Central memory CD8-positive, alpha-beta T cell (primary cell): ENCODE measurements at regions not wholly inside any gene's neighbourhood (a gene's known extent, or its start where the extent isn't known, plus 50 kb on each side); places are given as distances from the start of the nearest gene placed in this dataset.

Source experiments
- ATAC-seq: fragments of 150-1000 bp; cut with Tn5 transposase; replicated peaks from 2 replicates; pipeline ENCODE4 v1.10.0; 2022; ENCODE audit warnings: mild to moderate bottlenecking, moderate FRiP score, moderate number of reproducible peaks; ENCODE audit not compliant: poor library complexity, severe bottlenecking; ENCODE audit errors: extremely low read depth
- DNase-seq, 2 donors: peaks; one replicate each; pipeline ENCODE4 v3.0.0; 2021; ENCODE audit warnings: low spot score in 2 of 2
- H3K27ac Mint-ChIP-seq: one replicate; pipeline ENCODE4 v1.8.0; 2022; ENCODE audit warnings: low read depth, mild to moderate bottlenecking, moderate library complexity, mixed read lengths
- H3K27me3 Mint-ChIP-seq: one replicate; pipeline ENCODE4 v1.8.0; 2022; ENCODE audit warnings: mixed read lengths
- H3K36me3 Mint-ChIP-seq: one replicate; pipeline ENCODE4 v1.8.0; 2022; ENCODE audit warnings: mild to moderate bottlenecking, moderate library complexity, mixed read lengths; ENCODE audit not compliant: insufficient read depth
- H3K4me1 Mint-ChIP-seq: one replicate; pipeline ENCODE4 v1.8.0; 2022; ENCODE audit warnings: mixed read lengths
- H3K4me3 Mint-ChIP-seq: one replicate; pipeline ENCODE4 v1.8.0; 2022; ENCODE audit warnings: mild to moderate bottlenecking, moderate library complexity, mixed read lengths
- H3K9me3 Mint-ChIP-seq: one replicate; pipeline ENCODE4 v1.8.0; 2022; ENCODE audit warnings: mixed read lengths

DNA sequence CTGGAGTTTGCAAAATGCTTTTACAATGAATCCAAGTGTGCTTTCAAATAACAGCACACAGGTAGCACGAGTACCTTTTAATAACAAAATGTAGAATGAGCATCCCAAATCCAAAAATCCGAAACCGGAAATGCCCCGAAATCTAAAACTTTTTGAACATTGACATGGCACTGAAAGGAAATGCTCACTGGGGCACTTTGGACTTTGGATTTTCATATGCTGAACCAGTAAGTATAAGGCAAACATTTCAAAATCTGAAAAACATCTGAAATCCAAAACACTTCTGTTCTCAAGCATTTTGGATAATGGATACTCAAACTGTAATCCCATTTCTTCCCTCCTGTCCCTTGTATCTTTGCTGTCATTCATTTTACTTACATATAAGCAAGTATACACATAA lies 50.1 kb downstream of the GCNT4 start:
- Mint-ChIP-seq H3K27ac (no peak overlapping the region), H3K4me3 (no peak overlapping the region), H3K4me1 (peaks cover 4% of the 10 kb centered on the region), H3K27me3 (no peaks in the 10 kb centered on the region), H3K9me3 (peaks cover 7% of the 10 kb centered on the region), H3K36me3 (no peaks in the 10 kb centered on the region)
- no peak for DNase-seq
- ATAC-seq = no peak

DNA sequence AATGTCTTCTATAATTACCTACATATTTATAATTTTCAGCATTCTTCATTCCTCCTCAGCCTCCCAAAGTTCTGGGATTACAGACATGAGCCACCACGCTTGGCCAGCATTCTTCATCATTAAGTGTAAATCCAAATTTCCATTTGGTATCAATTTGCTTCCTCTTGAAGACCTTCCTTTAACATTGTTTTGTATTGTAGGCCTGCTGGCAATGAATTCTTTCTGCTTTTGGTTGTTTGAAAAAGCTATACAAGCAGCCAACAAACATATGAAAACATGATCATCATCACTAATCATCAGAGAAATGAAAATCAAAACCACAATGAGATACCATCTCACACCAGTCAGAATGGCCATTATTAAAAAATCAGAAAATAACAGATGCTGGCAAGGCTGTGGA lies 56.4 kb downstream of the GCNT4 start:
- no peak overlapping the region for H3K27ac Mint-ChIP-seq
- no peak for DNase-seq
- H3K27me3 Mint-ChIP-seq = no peaks in the 10 kb centered on the region
- no peaks in the 10 kb centered on the region for H3K4me1 Mint-ChIP-seq
- no peak overlapping the region for H3K4me3 Mint-ChIP-seq
- no peaks in the 10 kb centered on the region for H3K36me3 Mint-ChIP-seq
- H3K9me3 Mint-ChIP-seq = peaks cover 4% of the 10 kb centered on the region
- no peak for ATAC-seq

DNA sequence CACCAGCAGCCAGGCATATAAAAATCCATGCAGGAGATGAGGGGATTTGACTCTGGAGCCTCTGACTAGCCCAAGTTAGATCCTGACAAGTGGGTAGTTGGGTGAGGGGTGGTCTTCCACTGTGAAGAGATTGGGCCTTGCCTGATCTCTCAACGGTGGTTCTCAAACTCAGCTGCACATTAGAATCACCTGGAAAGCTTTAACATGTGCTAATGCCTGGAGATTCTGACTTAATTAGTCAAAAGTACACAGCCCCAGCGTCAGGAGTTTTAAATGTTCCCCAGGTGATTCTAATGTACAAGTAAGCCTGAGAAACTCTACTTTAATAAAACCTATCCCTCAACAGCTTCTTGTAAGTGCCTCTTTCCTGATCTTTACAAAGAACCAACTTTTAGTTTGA lies 57.5 kb downstream of the GCNT4 start:
- Mint-ChIP-seq H3K4me3 (no peak overlapping the region), H3K27ac (no peak overlapping the region), H3K4me1 (no peaks in the 10 kb centered on the region), H3K36me3 (no peaks in the 10 kb centered on the region), H3K27me3 (no peaks in the 10 kb centered on the region), H3K9me3 (peaks cover 4% of the 10 kb centered on the region)
- DNase-seq (no peak), ATAC-seq (no peak)

DNA sequence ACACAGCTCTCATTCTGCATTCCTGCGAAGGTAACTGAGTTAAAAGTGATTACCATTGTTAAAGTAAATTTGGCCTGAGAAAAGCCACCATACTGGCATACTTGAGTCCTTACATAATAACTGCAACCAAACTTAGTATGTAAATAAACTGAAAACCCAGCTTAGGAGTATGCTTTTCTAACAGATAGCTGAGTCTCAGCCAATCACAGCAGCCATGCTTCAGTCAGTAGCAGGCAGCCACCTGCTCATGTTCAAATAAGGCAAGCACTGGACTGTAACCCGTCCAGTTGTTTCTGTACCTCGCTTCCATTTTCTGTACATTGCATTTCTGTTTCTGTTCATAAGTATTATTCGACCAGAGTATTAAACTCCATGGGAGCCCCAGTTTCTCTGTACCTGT lies 58.6 kb downstream of the GCNT4 start:
- Mint-ChIP-seq H3K27ac (no peak overlapping the region), H3K4me1 (no peaks in the 10 kb centered on the region), H3K36me3 (no peaks in the 10 kb centered on the region), H3K27me3 (no peaks in the 10 kb centered on the region), H3K9me3 (peaks cover 4% of the 10 kb centered on the region), H3K4me3 (no peak overlapping the region)
- ATAC-seq = no peak
- no peak for DNase-seq

DNA sequence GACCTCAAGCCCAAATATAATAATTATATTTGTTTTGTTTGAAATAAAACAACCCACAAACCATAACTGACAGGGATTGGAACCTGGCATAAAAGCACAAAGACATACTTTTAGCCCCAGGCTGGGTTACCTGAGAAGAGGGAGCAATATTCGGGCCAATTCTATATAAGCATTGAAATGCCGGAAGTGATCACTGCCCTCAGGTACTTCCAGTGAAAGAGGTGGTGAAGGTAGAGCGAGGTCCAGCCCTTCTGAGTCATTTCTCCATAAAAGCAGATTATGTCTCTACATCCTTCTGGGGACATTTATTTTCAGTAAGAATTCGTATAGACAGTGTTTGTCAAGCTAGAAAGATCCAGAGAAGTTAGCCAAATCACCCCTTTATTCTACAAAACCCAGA lies 59.6 kb downstream of the GCNT4 start:
- no peaks in the 10 kb centered on the region for H3K36me3 Mint-ChIP-seq
- no peak for DNase-seq
- no peaks in the 10 kb centered on the region for H3K27me3 Mint-ChIP-seq
- peaks cover 12% of the 10 kb centered on the region for H3K9me3 Mint-ChIP-seq
- H3K4me1 Mint-ChIP-seq = peaks cover 7% of the 10 kb centered on the region
- ATAC-seq = no peak
- H3K27ac Mint-ChIP-seq = no peak overlapping the region
- no peak overlapping the region for H3K4me3 Mint-ChIP-seq

DNA sequence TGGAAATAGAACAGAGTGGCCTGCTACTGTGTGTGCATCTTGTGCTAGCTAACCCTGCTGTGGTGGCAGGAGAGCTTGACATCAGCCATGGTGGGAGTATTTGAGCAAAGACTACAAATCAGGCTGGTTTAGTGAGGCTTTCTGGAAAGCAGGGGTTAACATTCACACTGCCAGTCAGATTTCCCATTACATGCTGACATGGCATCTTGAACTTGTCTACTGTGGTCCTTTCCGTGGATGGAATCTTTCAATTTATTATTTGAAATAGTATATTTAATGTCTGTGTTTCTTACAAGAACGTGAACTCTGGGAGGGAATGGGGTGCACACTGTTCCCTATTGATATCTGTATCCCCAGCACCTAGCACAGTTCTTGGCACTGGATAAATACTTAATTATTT lies 60.8 kb downstream of the GCNT4 start:
- Mint-ChIP-seq H3K4me3 (no peak overlapping the region), H3K9me3 (peaks cover 8% of the 10 kb centered on the region), H3K4me1 (peaks cover 7% of the 10 kb centered on the region), H3K27ac (no peak overlapping the region), H3K27me3 (no peaks in the 10 kb centered on the region), H3K36me3 (no peaks in the 10 kb centered on the region)
- ATAC-seq = no peak
- no peak for DNase-seq

DNA sequence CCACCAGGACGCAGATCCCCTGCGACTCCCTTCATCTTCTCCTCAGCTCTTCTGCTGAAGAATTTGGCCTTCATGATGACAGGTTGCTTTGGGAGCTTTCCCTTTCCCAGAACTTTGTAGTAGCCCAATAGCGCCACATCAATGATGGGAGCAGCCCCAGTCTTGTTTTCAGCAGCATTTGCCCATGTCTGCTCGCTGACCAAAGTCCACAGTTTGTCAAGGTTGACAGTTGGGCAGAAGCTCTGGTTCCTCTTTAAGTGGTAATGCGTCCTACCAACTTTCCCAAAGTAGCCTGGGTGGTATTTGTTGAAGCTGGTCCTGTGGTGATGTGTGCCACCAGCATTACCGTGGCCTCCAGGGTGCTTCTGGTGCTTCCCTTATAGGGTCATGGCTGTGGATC lies 62.2 kb downstream of the GCNT4 start:
- Mint-ChIP-seq H3K27ac (no peak overlapping the region), H3K4me1 (peaks cover 7% of the 10 kb centered on the region), H3K36me3 (no peaks in the 10 kb centered on the region), H3K27me3 (no peaks in the 10 kb centered on the region), H3K9me3 (peaks cover 8% of the 10 kb centered on the region), H3K4me3 (no peak overlapping the region)
- ATAC-seq = no peak
- DNase-seq = no peak

DNA sequence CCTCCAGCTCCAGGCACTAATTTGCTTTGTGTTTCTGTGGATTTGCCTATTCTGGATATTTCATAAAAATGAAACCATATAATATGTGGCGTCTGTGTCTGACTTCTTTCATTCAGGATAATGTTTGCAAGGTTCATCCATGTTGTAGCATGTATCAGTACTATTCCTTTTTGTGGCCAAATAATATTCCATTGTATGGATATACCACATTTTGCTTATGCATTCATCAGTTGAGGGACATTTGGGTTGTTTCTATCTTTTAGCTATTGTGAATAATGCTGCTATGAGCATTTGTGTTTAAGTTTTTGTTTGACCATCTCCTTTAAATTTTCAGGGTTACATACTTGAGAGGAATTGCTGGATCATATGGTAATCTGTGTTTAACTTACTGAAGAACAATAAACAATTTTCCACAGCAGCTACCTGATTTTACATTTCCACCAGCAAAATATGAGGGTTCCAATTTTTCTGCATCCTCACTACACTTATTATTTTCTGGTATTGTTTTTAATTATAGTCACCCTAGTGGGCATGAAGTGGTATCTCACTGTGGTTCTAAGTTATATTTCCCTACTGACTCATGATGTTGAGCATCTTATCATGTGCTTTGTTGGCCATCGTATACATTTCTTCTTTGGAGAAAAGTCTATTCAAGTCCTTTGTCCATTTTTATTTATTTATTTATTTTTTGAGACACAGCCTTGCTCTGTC lies 63.9 kb downstream of the GCNT4 start:
- Mint-ChIP-seq H3K9me3 (peaks cover 8% of the 10 kb centered on the region), H3K27ac (no peak overlapping the region), H3K36me3 (no peaks in the 10 kb centered on the region), H3K4me3 (no peak overlapping the region), H3K27me3 (no peaks in the 10 kb centered on the region), H3K4me1 (peaks cover 7% of the 10 kb centered on the region)
- ATAC-seq = no peak
- no peak for DNase-seq

DNA sequence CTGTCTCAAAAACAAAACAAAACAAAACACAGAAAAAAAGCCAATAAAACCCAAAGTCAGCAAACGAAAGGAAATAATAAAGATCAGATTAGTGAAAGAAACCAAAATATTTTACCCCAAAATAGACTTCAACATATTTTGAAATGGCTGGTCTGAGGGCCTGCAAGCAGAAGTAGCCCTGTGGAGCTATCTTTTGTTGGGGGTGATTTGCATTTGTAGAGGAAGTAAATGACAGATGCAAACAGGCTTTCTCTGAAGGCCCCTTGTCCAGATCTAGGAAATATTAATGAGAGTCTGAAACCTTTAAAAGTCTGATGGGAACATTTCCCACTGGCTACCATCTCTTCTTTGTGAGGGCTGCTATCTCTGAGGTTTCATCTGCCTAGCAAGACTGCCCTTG lies 74.0 kb downstream of the GCNT4 start:
- no peaks in the 10 kb centered on the region for H3K27me3 Mint-ChIP-seq
- H3K4me3 Mint-ChIP-seq = no peak overlapping the region
- H3K4me1 Mint-ChIP-seq = peaks cover 50% of the 10 kb centered on the region
- no peaks in the 10 kb centered on the region for H3K36me3 Mint-ChIP-seq
- DNase-seq (no peak), ATAC-seq (no peak)
- H3K27ac Mint-ChIP-seq = no peak overlapping the region
- H3K9me3 Mint-ChIP-seq = peaks cover 9% of the 10 kb centered on the region

DNA sequence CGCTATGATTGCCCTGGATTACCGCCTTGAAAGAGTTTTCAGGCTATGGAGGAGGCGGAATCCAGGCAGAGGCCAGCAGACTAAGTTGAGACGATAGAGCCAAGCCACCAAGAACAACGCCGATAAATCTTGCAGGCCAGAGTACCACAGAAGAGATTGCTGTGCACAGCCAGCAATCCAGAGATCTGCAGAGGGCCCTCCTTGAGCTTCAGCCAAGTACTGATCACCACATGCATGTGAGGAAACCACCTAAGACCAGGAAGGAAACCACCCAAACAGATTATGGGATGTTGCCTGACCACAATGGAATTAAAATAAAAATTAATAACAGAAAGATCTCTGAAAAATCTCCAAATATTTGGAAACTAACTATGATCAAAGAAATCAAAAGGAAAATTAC lies 74.9 kb downstream of the GCNT4 start:
- peaks cover 9% of the 10 kb centered on the region for H3K9me3 Mint-ChIP-seq
- no peak for ATAC-seq
- DNase-seq = no peak
- H3K27ac Mint-ChIP-seq = peak overlapping the region; percentile 38
- no peaks in the 10 kb centered on the region for H3K36me3 Mint-ChIP-seq
- no peaks in the 10 kb centered on the region for H3K27me3 Mint-ChIP-seq
- peaks cover 50% of the 10 kb centered on the region for H3K4me1 Mint-ChIP-seq
- H3K4me3 Mint-ChIP-seq = peak overlapping the region; percentile 45

DNA sequence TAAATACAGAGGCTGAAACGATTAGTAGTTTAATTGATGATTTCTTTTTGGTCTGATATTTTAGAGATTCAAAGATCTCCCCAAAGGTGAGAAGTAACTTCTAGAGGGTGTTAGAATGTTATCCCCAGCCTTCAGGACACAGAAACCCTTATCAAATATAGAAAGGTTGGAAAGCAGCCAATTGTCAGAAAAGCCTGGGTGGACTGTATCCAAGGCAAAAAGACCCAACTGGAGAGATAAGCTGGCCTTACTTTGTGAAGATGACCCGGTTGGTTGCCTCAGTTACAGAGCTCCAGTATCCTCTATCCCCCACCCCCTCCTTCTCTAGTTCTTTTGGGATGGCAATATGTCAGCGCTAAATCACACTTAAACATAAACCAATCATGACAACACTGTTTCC lies 75.7 kb downstream of the GCNT4 start:
- H3K36me3 Mint-ChIP-seq = no peaks in the 10 kb centered on the region
- peak overlapping the region; percentile 45 for H3K4me3 Mint-ChIP-seq
- DNase-seq = no peak
- H3K9me3 Mint-ChIP-seq = peaks cover 9% of the 10 kb centered on the region
- H3K27ac Mint-ChIP-seq = peak overlapping the region; percentile 38
- H3K27me3 Mint-ChIP-seq = no peaks in the 10 kb centered on the region
- no peak for ATAC-seq
- H3K4me1 Mint-ChIP-seq = peaks cover 50% of the 10 kb centered on the region

DNA sequence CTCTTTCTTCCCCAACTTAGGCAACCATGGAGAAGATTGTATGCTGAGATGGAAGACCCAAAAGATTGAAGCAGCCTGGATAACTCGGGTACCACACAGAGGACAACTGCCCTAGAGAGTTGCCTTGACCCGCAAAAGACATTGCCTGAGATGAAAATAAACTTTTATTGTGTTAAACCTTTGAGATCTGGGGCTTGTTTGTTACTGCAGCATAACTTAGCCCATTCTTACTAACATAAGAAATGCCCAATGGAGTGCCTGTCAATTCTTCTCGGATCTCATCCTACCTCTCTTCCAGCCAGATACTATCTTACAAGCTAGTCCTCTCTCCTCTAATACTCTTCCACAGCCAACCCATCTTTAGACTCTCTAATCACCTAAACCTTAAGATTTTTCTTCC lies 76.8 kb downstream of the GCNT4 start:
- Mint-ChIP-seq H3K4me1 (peaks cover 50% of the 10 kb centered on the region), H3K4me3 (peak overlapping the region; percentile 29), H3K27ac (peak overlapping the region; percentile 93), H3K27me3 (no peaks in the 10 kb centered on the region), H3K36me3 (no peaks in the 10 kb centered on the region), H3K9me3 (peaks cover 9% of the 10 kb centered on the region)
- ATAC-seq = no peak
- no peak for DNase-seq

DNA sequence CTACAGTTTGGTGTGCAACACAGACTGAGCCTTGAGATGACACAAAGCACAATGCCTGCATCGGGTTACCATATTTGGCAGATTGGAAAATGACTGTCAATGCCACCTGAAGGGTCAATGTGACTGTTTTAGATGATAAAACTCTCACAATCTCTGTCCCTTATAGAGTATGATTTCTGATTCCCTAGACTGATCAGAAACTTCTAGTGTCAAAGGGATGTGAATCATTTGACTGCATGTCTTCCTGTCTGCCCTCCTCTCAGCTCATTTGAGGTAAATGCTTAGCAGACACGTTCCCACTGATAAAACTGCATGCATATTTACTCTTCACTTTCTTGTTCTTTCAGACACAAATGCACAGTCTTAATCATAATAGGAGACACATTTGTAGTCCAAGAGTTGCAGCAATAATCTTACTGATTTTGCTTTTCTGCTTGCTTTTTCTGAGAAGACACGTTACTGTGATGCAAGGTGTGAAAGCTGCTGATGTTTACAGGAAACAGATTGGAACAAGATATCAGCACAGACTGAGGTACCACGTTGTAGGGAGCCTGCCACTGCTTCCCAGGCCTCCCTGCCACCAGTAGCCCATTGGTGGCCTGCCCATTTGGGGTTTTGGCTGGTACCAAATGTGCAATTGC lies 77.8 kb downstream of the GCNT4 start:
- H3K27ac Mint-ChIP-seq = peak overlapping the region; percentile 93
- H3K4me3 Mint-ChIP-seq = peak overlapping the region; percentile 28
- no peaks in the 10 kb centered on the region for H3K27me3 Mint-ChIP-seq
- peaks cover 9% of the 10 kb centered on the region for H3K9me3 Mint-ChIP-seq
- no peaks in the 10 kb centered on the region for H3K36me3 Mint-ChIP-seq
- peaks cover 50% of the 10 kb centered on the region for H3K4me1 Mint-ChIP-seq
- DNase-seq (peak in 1 of 2 donors; percentile 37), ATAC-seq (peak; percentile 88)
